ENCODE measurements at regions not wholly inside any gene's neighbourhood (a gene's known extent, or its start where the extent isn't known, plus 50 kb on each side); places are given as distances from the start of the nearest gene placed in this dataset.

GRCh38 chr16:51402785-51403184 is 251.7 kb upstream of the SALL1 start:
- no peaks in the 10 kb centered on the region for H3K36me3 Mint-ChIP-seq
- H3K27ac Mint-ChIP-seq = no peak overlapping the region
- no peaks in the 10 kb centered on the region for H3K4me1 Mint-ChIP-seq
- POLR2A ChIA-PET = no interaction called here
- H3K27me3 Mint-ChIP-seq = no peaks in the 10 kb centered on the region
- DNase-seq = no peak
- H3K4me3 Mint-ChIP-seq = no peak overlapping the region
- peaks cover 4 to 38% (median 11%) of the 10 kb centered on the region in 9 donors for H3K9me3 Mint-ChIP-seq
- no peak for ATAC-seq

GRCh38 chr16:51402298-51402697 is 251.2 kb upstream of the SALL1 start:
- ATAC-seq (no peak), DNase-seq (no peak)
- Mint-ChIP-seq H3K4me3 (no peak overlapping the region), H3K4me1 (no peaks in the 10 kb centered on the region), H3K9me3 (peaks cover 4 to 38% (median 11%) of the 10 kb centered on the region in 9 donors), H3K27ac (no peak overlapping the region), H3K27me3 (no peaks in the 10 kb centered on the region), H3K36me3 (no peaks in the 10 kb centered on the region)
- POLR2A ChIA-PET = no interaction called here

- Mint-ChIP-seq H3K4me3 (no peak overlapping the region), H3K9me3 (peaks cover 4 to 38% (median 11%) of the 10 kb centered on the region in 9 donors), H3K27me3 (no peaks in the 10 kb centered on the region), H3K36me3 (no peaks in the 10 kb centered on the region), H3K4me1 (no peaks in the 10 kb centered on the region), H3K27ac (no peak overlapping the region)
- POLR2A ChIA-PET = no interaction called here
- ATAC-seq (no peak), DNase-seq (no peak)
Observed at GRCh38 chr16:51401673-51402072, 250.6 kb upstream of the SALL1 start.

- ATAC-seq (no peak), DNase-seq (no peak)
- Mint-ChIP-seq H3K27ac (no peak overlapping the region), H3K4me1 (no peaks in the 10 kb centered on the region), H3K27me3 (no peaks in the 10 kb centered on the region), H3K4me3 (no peak overlapping the region), H3K9me3 (peaks cover 4 to 33% (median 11%) of the 10 kb centered on the region in 9 donors), H3K36me3 (no peaks in the 10 kb centered on the region)
- POLR2A ChIA-PET = no interaction called here
Observed at GRCh38 chr16:51399908-51400670, 249.0 kb upstream of the SALL1 start.

GRCh38 chr16:51394421-51394820 is 243.4 kb upstream of the SALL1 start:
- ATAC-seq (no peak), DNase-seq (no peak)
- Mint-ChIP-seq H3K27ac (no peak overlapping the region), H3K4me3 (no peak overlapping the region), H3K4me1 (no peaks in the 10 kb centered on the region), H3K9me3 (peaks cover 0 to 11% (median 7%) of the 10 kb centered on the region in 9 donors), H3K27me3 (peaks cover 0 to 8% (median 5%) of the 10 kb centered on the region in 5 donors), H3K36me3 (peaks cover 0 to 6% (median 0%) of the 10 kb centered on the region in 3 donors)
- POLR2A ChIA-PET = no interaction called here

DNA sequence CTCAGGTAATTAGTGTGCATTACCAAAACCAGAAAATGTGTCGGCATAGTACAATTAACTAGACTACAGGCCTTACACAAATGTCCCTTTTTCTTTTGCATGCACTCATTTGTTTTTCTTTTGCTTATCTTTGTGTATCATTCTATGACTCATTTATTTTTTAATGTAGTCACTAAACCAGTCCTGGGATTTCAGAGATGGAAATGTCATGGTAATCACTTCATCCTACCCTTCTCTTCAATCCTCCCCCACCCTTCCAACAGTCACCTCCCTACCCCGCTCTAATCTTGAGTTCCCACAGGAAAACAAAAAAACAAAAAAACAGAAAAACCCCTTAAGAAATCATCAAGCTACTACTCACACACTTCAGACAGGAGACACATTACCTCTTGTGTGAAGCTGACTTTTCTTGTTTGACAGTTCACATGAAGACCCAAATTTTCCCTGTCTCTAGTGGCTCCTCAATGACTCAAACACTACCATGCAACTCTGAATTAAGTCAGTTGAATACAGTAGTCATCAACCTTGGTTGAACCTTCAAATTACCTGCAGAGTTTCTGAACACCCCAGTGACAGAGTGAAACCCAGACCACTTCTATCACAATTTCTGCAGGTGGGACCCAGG is 242.4 kb upstream of the SALL1 start:
- Mint-ChIP-seq H3K36me3 (peaks cover 0 to 6% (median 0%) of the 10 kb centered on the region in 3 donors), H3K27ac (no peak overlapping the region), H3K9me3 (peaks cover 0 to 13% (median 8%) of the 10 kb centered on the region in 9 donors), H3K4me3 (no peak overlapping the region), H3K27me3 (peaks cover 0 to 8% (median 5%) of the 10 kb centered on the region in 5 donors), H3K4me1 (no peaks in the 10 kb centered on the region)
- ATAC-seq (no peak), DNase-seq (no peak)
- POLR2A ChIA-PET = no interaction called here

DNA sequence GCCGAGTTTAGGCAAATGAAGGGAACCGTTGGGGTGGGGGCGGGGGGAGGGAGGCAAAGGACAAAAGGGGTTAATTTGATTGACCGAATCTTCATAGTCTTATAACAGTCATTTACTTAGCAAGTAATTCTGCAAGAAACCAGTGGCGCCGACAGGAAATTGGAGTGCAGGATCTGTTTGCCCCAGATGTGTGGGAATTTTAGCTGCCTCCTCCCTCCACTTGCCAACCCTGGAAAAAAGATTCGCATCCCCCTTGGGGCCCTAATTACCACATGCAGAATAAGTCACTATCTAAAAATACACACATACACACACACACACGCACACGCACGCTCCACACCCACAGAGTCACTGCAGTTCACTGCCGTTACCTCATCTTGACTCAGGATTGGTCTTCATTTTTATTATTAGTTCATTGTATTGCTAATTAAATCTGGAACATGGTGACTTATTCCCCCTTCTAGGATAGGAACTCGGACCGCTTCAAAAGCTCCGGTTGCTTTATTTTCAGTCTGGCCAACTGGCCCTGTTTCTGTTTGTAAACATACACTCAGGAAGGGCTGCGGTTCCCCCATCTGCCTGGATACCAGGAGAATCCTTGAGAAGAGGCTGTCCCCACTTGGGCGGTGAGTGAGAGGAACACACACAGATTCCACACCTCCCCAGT is 241.6 kb upstream of the SALL1 start:
- ATAC-seq (no peak), DNase-seq (no peak)
- Mint-ChIP-seq H3K4me3 (no peak overlapping the region), H3K27me3 (peaks cover 0 to 8% (median 5%) of the 10 kb centered on the region in 5 donors), H3K4me1 (no peaks in the 10 kb centered on the region), H3K27ac (peak overlapping the region in 1 of 10 donors; percentile 53), H3K36me3 (peaks cover 0 to 6% (median 0%) of the 10 kb centered on the region in 3 donors), H3K9me3 (peaks cover 0 to 13% (median 8%) of the 10 kb centered on the region in 9 donors)
- POLR2A ChIA-PET = no interaction called here

DNA sequence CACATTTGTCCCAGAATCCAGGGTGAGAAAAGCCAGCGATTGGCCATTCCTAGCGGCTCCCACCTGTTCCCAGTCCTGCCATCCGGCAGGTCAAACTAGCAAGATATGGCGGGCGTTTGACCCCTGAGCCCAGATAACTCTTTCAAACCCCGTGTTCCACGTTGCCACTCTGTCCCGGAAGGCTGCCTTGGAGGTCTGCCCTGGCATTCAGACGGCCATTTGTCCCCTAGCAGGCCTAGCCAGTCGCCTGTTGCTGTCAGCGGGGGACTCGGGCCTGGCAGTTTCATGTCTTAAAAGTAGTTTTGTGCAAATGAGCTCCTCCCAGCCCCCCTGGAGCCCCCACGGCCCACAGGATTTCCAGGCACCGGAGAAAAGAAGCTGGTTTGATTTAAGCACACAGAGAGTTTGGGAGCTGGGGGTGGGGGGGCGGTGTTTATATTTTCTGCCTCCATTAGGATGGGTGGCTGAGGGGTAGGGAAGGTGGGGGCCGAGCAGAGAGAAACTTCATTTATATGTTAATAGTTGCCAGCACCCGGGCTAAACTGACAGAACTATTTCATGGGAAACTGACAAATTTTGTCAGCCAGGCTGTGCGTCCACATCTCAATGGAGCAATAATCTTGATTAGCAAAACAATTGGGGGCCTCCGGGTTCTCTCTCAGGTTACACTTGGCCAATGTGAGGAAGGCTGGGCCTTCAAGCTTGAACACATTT is 240.9 kb upstream of the SALL1 start:
- H3K4me1 Mint-ChIP-seq = no peaks in the 10 kb centered on the region
- peaks cover 0 to 13% (median 8%) of the 10 kb centered on the region in 9 donors for H3K9me3 Mint-ChIP-seq
- H3K36me3 Mint-ChIP-seq = peaks cover 0 to 6% (median 0%) of the 10 kb centered on the region in 3 donors
- H3K4me3 Mint-ChIP-seq = no peak overlapping the region
- DNase-seq = no peak
- peaks cover 0 to 8% (median 5%) of the 10 kb centered on the region in 5 donors for H3K27me3 Mint-ChIP-seq
- H3K27ac Mint-ChIP-seq = no peak overlapping the region
- ATAC-seq = no peak
- POLR2A ChIA-PET = no interaction called here

- Mint-ChIP-seq H3K4me1 (no peaks in the 10 kb centered on the region), H3K27me3 (peaks cover 0 to 8% (median 5%) of the 10 kb centered on the region in 5 donors), H3K36me3 (peaks cover 0 to 6% (median 0%) of the 10 kb centered on the region in 3 donors), H3K4me3 (no peak overlapping the region), H3K9me3 (peaks cover 0 to 13% (median 8%) of the 10 kb centered on the region in 9 donors), H3K27ac (peak overlapping the region in 1 of 10 donors; percentile 43)
- POLR2A ChIA-PET = no interaction called here
- ATAC-seq (no peak), DNase-seq (no peak)
Observed at GRCh38 chr16:51390877-51391276, 239.8 kb upstream of the SALL1 start.

GRCh38 chr16:51389881-51390280 is 238.8 kb upstream of the SALL1 start:
- peaks cover 0 to 15% (median 8%) of the 10 kb centered on the region in 9 donors for H3K9me3 Mint-ChIP-seq
- ATAC-seq = no peak
- DNase-seq = no peak
- H3K27ac Mint-ChIP-seq = no peak overlapping the region
- peaks cover 0 to 6% (median 0%) of the 10 kb centered on the region in 3 donors for H3K36me3 Mint-ChIP-seq
- H3K27me3 Mint-ChIP-seq = peaks cover 0 to 8% (median 5%) of the 10 kb centered on the region in 5 donors
- no peak overlapping the region for H3K4me3 Mint-ChIP-seq
- H3K4me1 Mint-ChIP-seq = no peaks in the 10 kb centered on the region
- POLR2A ChIA-PET = no interaction called here

DNA sequence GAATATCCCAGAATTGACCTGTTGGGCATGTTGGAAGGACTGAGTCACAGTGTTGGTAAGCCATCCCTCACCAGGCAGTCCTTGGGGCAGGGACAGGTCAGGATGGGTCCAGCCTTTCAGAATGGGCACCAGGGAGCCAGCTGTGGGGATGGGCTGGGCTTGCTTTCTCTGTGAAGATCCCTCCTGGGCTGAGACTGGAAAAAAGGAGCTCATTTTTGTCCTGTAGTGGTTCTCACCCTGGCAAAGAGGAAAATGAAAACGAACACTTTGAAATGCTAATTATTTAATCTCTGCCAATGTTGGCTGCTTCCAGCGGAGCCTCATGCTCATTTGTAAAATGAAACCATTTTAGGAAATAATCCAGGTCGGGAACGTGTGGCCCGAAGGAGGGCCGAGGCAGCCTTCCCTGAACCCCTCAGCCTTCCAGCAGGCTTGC is 237.5 kb upstream of the SALL1 start:
- H3K4me3 Mint-ChIP-seq = no peak overlapping the region

DNA sequence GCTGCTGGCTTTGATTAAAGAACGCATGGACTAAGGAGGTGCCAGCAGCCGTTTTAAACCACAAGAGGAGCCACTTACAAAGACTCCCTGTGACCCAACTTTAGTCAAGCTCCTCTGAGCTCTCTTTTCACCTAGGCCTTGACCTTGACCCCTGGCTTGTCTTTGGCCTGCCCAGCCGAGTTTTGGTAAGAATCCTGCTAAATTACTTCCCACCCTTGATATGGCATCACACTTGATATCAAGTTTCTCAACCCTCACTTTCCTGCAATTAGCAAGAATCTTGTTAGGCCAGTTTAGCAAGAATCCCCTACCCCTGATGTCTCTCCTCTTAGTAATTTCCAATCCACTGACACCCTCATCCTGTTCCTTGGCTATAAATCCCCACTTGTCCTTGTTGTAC is 232.8 kb upstream of the SALL1 start:
- DNase-seq (no peak), ATAC-seq (no peak)
- Mint-ChIP-seq H3K27me3 (peaks cover 0 to 7% (median 0%) of the 10 kb centered on the region in 5 donors), H3K27ac (no peak overlapping the region), H3K9me3 (peaks cover 0 to 23% (median 1%) of the 10 kb centered on the region in 9 donors), H3K4me1 (no peaks in the 10 kb centered on the region), H3K4me3 (no peak overlapping the region), H3K36me3 (no peaks in the 10 kb centered on the region)
- POLR2A ChIA-PET = no interaction called here

More for the DNA sequence above, 237.5 kb upstream of the SALL1 start:
- Mint-ChIP-seq H3K27me3 (peaks cover 0 to 9% (median 7%) of the 10 kb centered on the region in 5 donors), H3K27ac (no peak overlapping the region), H3K36me3 (peaks cover 0 to 6% (median 0%) of the 10 kb centered on the region in 3 donors), H3K9me3 (peaks cover 0 to 21% (median 10%) of the 10 kb centered on the region in 9 donors), H3K4me1 (no peaks in the 10 kb centered on the region)
- POLR2A ChIA-PET = no interaction called here
- no peak for DNase-seq
- no peak for ATAC-seq
